Thyroid gland (tissue), 4 donors: ENCODE measurements at regions not wholly inside any gene's neighbourhood (a gene's known extent, or its start where the extent isn't known, plus 50 kb on each side); places are given as distances from the start of the nearest gene placed in this dataset.

ENCODE experiments used
- DNase-seq, 2 donors: peaks; one replicate each; pipeline ENCODE4 v3.0.0-alpha.2; 2019
- H3K27ac ChIP-seq, 3 donors: fragments of 200-600 bp; sonication (generic); 1 replicate in 2 of 3; 2 replicates in 1 of 3; pipeline ENCODE4 v1.5.1; 2016 to 2019; ENCODE audit warnings: mild to moderate bottlenecking in 1 of 3, moderate library complexity in 1 of 3
- H3K27me3 ChIP-seq: fragments of 200-600 bp; sonication (generic); one replicate; pipeline ENCODE4 v1.5.1; 2019
- H3K36me3 ChIP-seq, 2 donors: fragments of 200-600 bp; sonication (generic); one replicate each; pipeline ENCODE4 v1.5.1; 2016 to 2019
- H3K4me1 ChIP-seq, 2 donors: fragments of 200-600 bp; sonication (generic); one replicate each; pipeline ENCODE4 v1.5.1; 2017 to 2019
- H3K4me3 ChIP-seq, 3 donors: fragments of 200-600 bp; sonication (generic); replicated peaks in 1 of 3; 1 replicate in 2 of 3; 2 replicates in 1 of 3; pipeline ENCODE4 v1.5.1; 2016; ENCODE audit warnings: mild to moderate bottlenecking in 1 of 3
- H3K9me3 ChIP-seq: fragments of 200-600 bp; sonication (generic); one replicate; pipeline ENCODE4 v1.5.1; 2017
- CTCF ChIP-seq, 6 experiments: fragments of 200-600 bp in 3 of 6; fragments of 450-650 bp in 3 of 6; sonication (generic) in 3 of 6; IDR thresholded peaks; one replicate each; pipeline ENCODE4 v1.5.1; 2016 to 2019; ENCODE audit warnings: antibody characterized with exemption in 6 of 6, mild to moderate bottlenecking in 2 of 6, inconsistent platforms in 1 of 6, moderate library complexity in 1 of 6
- POLR2A ChIP-seq, 2 donors: fragments of 450-650 bp; IDR thresholded peaks; one replicate each; pipeline ENCODE4 v1.6.1; 2017; ENCODE audit warnings: antibody characterized with exemption in 2 of 2, mild to moderate bottlenecking in 2 of 2, moderate library complexity in 1 of 2
- WGBS, 2 donors: methylation state at CpG; one replicate each; pipeline ENCODE4 v1.1.5; 2017; 5-methylcytosine and 5-hydroxymethylcytosine counted together
- intact Hi-C: fragments of 100-400 bp; cut with DNase I; formaldehyde crosslinking; loops from one replicate; pipeline ENCODE4 v1.15.1; 2023

- DNase-seq = no peak
- TF ChIP-seq CTCF (IDR thresholded peaks at IDR 0.05) (no peak), POLR2A (IDR thresholded peaks at IDR 0.05) (no peak)
- H3K4me3 ChIP-seq = no peak overlapping the region
- no peaks in the 10 kb centered on the region for H3K27me3 ChIP-seq
- intact Hi-C loops = no loop called here
- H3K9me3 ChIP-seq = no peaks in the 10 kb centered on the region
- WGBS, 2 donors = 70% methylated on average over 2 of the region's 2 CpGs
- H3K4me1 ChIP-seq = no peaks in the 10 kb centered on the region
- H3K27ac ChIP-seq = no peak overlapping the region
- H3K36me3 ChIP-seq = no peaks in the 10 kb centered on the region
Measured at GRCh38 chr12:84696281-84696680, 216.3 kb downstream of the SLC6A15 start.

- intact Hi-C loops = no loop called here
- no peak for TF ChIP-seq CTCF (IDR thresholded peaks at IDR 0.05)
- TF ChIP-seq POLR2A (IDR thresholded peaks at IDR 0.05) = no peak
- no peaks in the 10 kb centered on the region for H3K4me1 ChIP-seq
Measured at GRCh38 chr12:84694116-84694515, 218.5 kb downstream of the SLC6A15 start.

GRCh38 chr12:84692071-84692470, 220.5 kb downstream of the SLC6A15 start:
- no peaks in the 10 kb centered on the region for H3K27me3 ChIP-seq
- intact Hi-C loops = no loop called here
- no peaks in the 10 kb centered on the region for H3K9me3 ChIP-seq
- no peaks in the 10 kb centered on the region for H3K4me1 ChIP-seq
- H3K36me3 ChIP-seq = no peaks in the 10 kb centered on the region
- DNase-seq = no peak
- H3K4me3 ChIP-seq = no peak overlapping the region
- TF ChIP-seq POLR2A (IDR thresholded peaks at IDR 0.05) = no peak
- H3K27ac ChIP-seq = no peak overlapping the region

More at GRCh38 chr12:84694116-84694515, 218.5 kb downstream of the SLC6A15 start:
- no peak overlapping the region for H3K4me3 ChIP-seq
- no peaks in the 10 kb centered on the region for H3K27me3 ChIP-seq
- H3K36me3 ChIP-seq = no peaks in the 10 kb centered on the region
- DNase-seq = no peak
- no peak overlapping the region for H3K27ac ChIP-seq
- H3K9me3 ChIP-seq = no peaks in the 10 kb centered on the region

GRCh38 chr12:84691266-84691665, 221.3 kb downstream of the SLC6A15 start:
- DNase-seq = no peak

GRCh38 chr12:84689638-84690037, 223.0 kb downstream of the SLC6A15 start:
- Histone ChIP-seq H3K27ac (no peak overlapping the region), H3K4me3 (no peak overlapping the region), H3K27me3 (no peaks in the 10 kb centered on the region), H3K36me3 (no peaks in the 10 kb centered on the region), H3K9me3 (no peaks in the 10 kb centered on the region), H3K4me1 (no peaks in the 10 kb centered on the region)
- WGBS, 2 donors = 65 to 78% methylated on average over 8 to 9 of the region's 9 CpGs
- no peak for DNase-seq
- intact Hi-C loops = no loop called here
- TF ChIP-seq POLR2A (IDR thresholded peaks at IDR 0.05) = no peak
- TF ChIP-seq CTCF (IDR thresholded peaks at IDR 0.05) = no peak

More at GRCh38 chr12:84691266-84691665, 221.3 kb downstream of the SLC6A15 start:
- H3K36me3 ChIP-seq = no peaks in the 10 kb centered on the region
- H3K4me1 ChIP-seq = no peaks in the 10 kb centered on the region
- intact Hi-C loops = no loop called here
- no peak overlapping the region for H3K4me3 ChIP-seq
- H3K27me3 ChIP-seq = no peaks in the 10 kb centered on the region
- TF ChIP-seq POLR2A (IDR thresholded peaks at IDR 0.05) = no peak
- TF ChIP-seq CTCF (IDR thresholded peaks at IDR 0.05) = no peak
- WGBS, 2 donors = 51 to 52% methylated on average over 1 of the region's 1 CpG
- no peaks in the 10 kb centered on the region for H3K9me3 ChIP-seq
- no peak overlapping the region for H3K27ac ChIP-seq

GRCh38 chr12:84685379-84685778, 227.2 kb downstream of the SLC6A15 start:
- TF ChIP-seq CTCF (IDR thresholded peaks at IDR 0.05) (no peak), POLR2A (IDR thresholded peaks at IDR 0.05) (no peak)
- Histone ChIP-seq H3K36me3 (no peaks in the 10 kb centered on the region), H3K4me3 (no peak overlapping the region), H3K4me1 (no peaks in the 10 kb centered on the region), H3K27me3 (no peaks in the 10 kb centered on the region), H3K27ac (no peak overlapping the region), H3K9me3 (no peaks in the 10 kb centered on the region)
- intact Hi-C loops = no loop called here
- no peak for DNase-seq
